KMS-11 (cell line): ENCODE measurements at regions not wholly inside any gene's neighbourhood (a gene's known extent, or its start where the extent isn't known, plus 50 kb on each side); places are given as distances from the start of the nearest gene placed in this dataset.

ENCODE experiments used
- H2AFZ ChIP-seq: fragments of 200-600 bp; sonication (generic); 2 replicates; pipeline ENCODE4 v1.6.1; 2016; ENCODE audit warnings: antibody characterized with exemption, mixed run types, low read depth
- H3K27ac ChIP-seq: fragments of 200-600 bp; sonication (generic); 2 replicates; pipeline ENCODE4 v1.6.1; 2016; ENCODE audit warnings: mild to moderate bottlenecking, mixed run types
- H3K27me3 ChIP-seq: fragments of 200-600 bp; sonication (generic); 2 replicates; pipeline ENCODE4 v1.6.1; 2017; ENCODE audit warnings: mild to moderate bottlenecking, low read depth, mixed run types, moderate library complexity; ENCODE audit not compliant: insufficient read depth
- H3K36me3 ChIP-seq: fragments of 200-600 bp; sonication (generic); 2 replicates; pipeline ENCODE4 v1.6.1; 2017; ENCODE audit warnings: mild to moderate bottlenecking, mixed run types; ENCODE audit not compliant: insufficient read depth
- H3K4me1 ChIP-seq: fragments of 200-600 bp; sonication (generic); 2 replicates; pipeline ENCODE4 v1.6.1; 2016; ENCODE audit warnings: mild to moderate bottlenecking, low read depth, mixed run types; ENCODE audit not compliant: poor library complexity, severe bottlenecking
- H3K4me2 ChIP-seq: fragments of 200-600 bp; sonication (generic); 2 replicates; pipeline ENCODE4 v1.7.0; 2016; ENCODE audit warnings: mild to moderate bottlenecking, mixed run types
- H3K4me3 ChIP-seq: fragments of 200-600 bp; sonication (generic); IDR thresholded peaks from 2 replicates; pipeline ENCODE4 v1.6.1; 2017; ENCODE audit warnings: low read depth, low read length, mixed read lengths; ENCODE audit not compliant: insufficient read depth
- H3K79me2 ChIP-seq: fragments of 200-600 bp; sonication (generic); 2 replicates; pipeline ENCODE4 v1.6.1; 2016; ENCODE audit warnings: low read depth, mixed run types; ENCODE audit not compliant: insufficient read depth
- H3K9ac ChIP-seq: fragments of 200-600 bp; sonication (generic); 2 replicates; pipeline ENCODE4 v1.6.1; 2016; ENCODE audit warnings: mild to moderate bottlenecking, mixed run types
- H4K20me1 ChIP-seq: fragments of 200-600 bp; sonication (generic); 2 replicates; pipeline ENCODE4 v1.6.1; 2016; ENCODE audit warnings: mild to moderate bottlenecking, mixed run types; ENCODE audit not compliant: insufficient read depth
- CTCF ChIP-seq: fragments of 200-600 bp; sonication (generic); conservative IDR thresholded peaks from 2 replicates; pipeline ENCODE4 v1.6.1; 2017; ENCODE audit warnings: low read depth, mild to moderate bottlenecking, antibody characterized with exemption, low read length, moderate library complexity, mixed read lengths

GRCh38 chr11:114832532-114833125 is 154.3 kb downstream of the NXPE2 start:
- no peak overlapping the region for H3K9ac ChIP-seq
- H3K4me2 ChIP-seq = no peak overlapping the region
- H3K4me3 ChIP-seq = no peak overlapping the region

GRCh38 chr11:114836161-114836560 is 157.8 kb downstream of the NXPE2 start:
- H2AFZ ChIP-seq = no peak overlapping the region
- TF ChIP-seq CTCF = no peak
- no peaks in the 10 kb centered on the region for H3K27me3 ChIP-seq
- no peaks in the 10 kb centered on the region for H3K4me1 ChIP-seq
- no peaks in the 10 kb centered on the region for H4K20me1 ChIP-seq
- H3K9ac ChIP-seq = no peak overlapping the region
- H3K79me2 ChIP-seq = no peaks in the 10 kb centered on the region
- H3K36me3 ChIP-seq = no peaks in the 10 kb centered on the region
- no peak overlapping the region for H3K4me2 ChIP-seq
- no peak overlapping the region for H3K4me3 ChIP-seq
- H3K27ac ChIP-seq = no peak overlapping the region

More at GRCh38 chr11:114832532-114833125, 154.3 kb downstream of the NXPE2 start:
- H3K36me3 ChIP-seq = no peaks in the 10 kb centered on the region
- no peaks in the 10 kb centered on the region for H3K27me3 ChIP-seq
- no peak overlapping the region for H3K27ac ChIP-seq
- no peak for TF ChIP-seq CTCF
- no peak overlapping the region for H2AFZ ChIP-seq
- H4K20me1 ChIP-seq = no peaks in the 10 kb centered on the region
- H3K4me1 ChIP-seq = no peaks in the 10 kb centered on the region
- no peaks in the 10 kb centered on the region for H3K79me2 ChIP-seq

GRCh38 chr11:114844896-114845295 is 166.6 kb downstream of the NXPE2 start:
- Histone ChIP-seq H3K36me3 (no peaks in the 10 kb centered on the region), H3K27ac (no peak overlapping the region), H3K4me3 (no peak overlapping the region), H3K4me2 (no peak overlapping the region), H3K79me2 (no peaks in the 10 kb centered on the region), H3K9ac (no peak overlapping the region), H3K27me3 (no peaks in the 10 kb centered on the region), H4K20me1 (no peaks in the 10 kb centered on the region), H2AFZ (no peak overlapping the region), H3K4me1 (no peaks in the 10 kb centered on the region)
- TF ChIP-seq CTCF = no peak

GRCh38 chr11:114845766-114846415 is 167.6 kb downstream of the NXPE2 start:
- Histone ChIP-seq H2AFZ (no peak overlapping the region), H3K27me3 (no peaks in the 10 kb centered on the region), H3K9ac (no peak overlapping the region), H3K4me2 (no peak overlapping the region), H3K79me2 (no peaks in the 10 kb centered on the region), H3K4me1 (no peaks in the 10 kb centered on the region), H3K36me3 (no peaks in the 10 kb centered on the region), H4K20me1 (no peaks in the 10 kb centered on the region), H3K4me3 (no peak overlapping the region), H3K27ac (no peak overlapping the region)
- TF ChIP-seq CTCF = no peak
